Ishikawa (cell line): ENCODE measurements at regions not wholly inside any gene's neighbourhood (a gene's known extent, or its start where the extent isn't known, plus 50 kb on each side); places are given as distances from the start of the nearest gene placed in this dataset.

ENCODE experiments used
- CEBPB ChIP-seq: IDR thresholded peaks from 2 replicates; pipeline ENCODE4 v1.6.1; 2012
- CREB1 ChIP-seq: IDR thresholded peaks from 2 replicates; pipeline ENCODE4 v1.6.1; 2012; ENCODE audit warnings: low read depth
- EGR1 ChIP-seq: IDR thresholded peaks from 2 replicates; pipeline ENCODE4 v1.6.1; 2012
- EP300 ChIP-seq: IDR thresholded peaks from 2 replicates; pipeline ENCODE4 v1.6.1; 2012; ENCODE audit warnings: borderline replicate concordance
- FOXM1 ChIP-seq: IDR thresholded peaks from 2 replicates; pipeline ENCODE4 v1.6.1; 2012; ENCODE audit warnings: low read depth, borderline replicate concordance
- NFIC ChIP-seq: IDR thresholded peaks from 2 replicates; pipeline ENCODE4 v1.6.1; 2012
- RAD21 ChIP-seq: IDR thresholded peaks from 2 replicates; pipeline ENCODE4 v1.6.1; 2012; ENCODE audit warnings: low read depth
- TAF1 ChIP-seq: IDR thresholded peaks from 2 replicates; pipeline ENCODE4 v1.6.1; 2012; ENCODE audit warnings: low read depth, mild to moderate bottlenecking
- TCF12 ChIP-seq: IDR thresholded peaks from 2 replicates; pipeline ENCODE4 v1.6.1; 2012; ENCODE audit warnings: low read depth
- TEAD4 ChIP-seq: IDR thresholded peaks from 2 replicates; pipeline ENCODE4 v1.6.1; 2012
- YY1 ChIP-seq: IDR thresholded peaks from 2 replicates; pipeline ENCODE4 v1.6.1; 2012; ENCODE audit warnings: low read depth
- ZBTB7A ChIP-seq: IDR thresholded peaks from 2 replicates; pipeline ENCODE4 v1.6.1; 2012; ENCODE audit warnings: low read depth
- TF ChIP-seq, protein P1 (sequence below): IDR thresholded peaks from 2 replicates; pipeline ENCODE4 v1.6.1; 2012; ENCODE audit warnings: low read depth, mild to moderate bottlenecking
- TF ChIP-seq, protein P2 (sequence below): IDR thresholded peaks from 2 replicates; pipeline ENCODE4 v1.6.1; 2012
- TF ChIP-seq, protein P3 (sequence below): IDR thresholded peaks from 2 replicates; pipeline ENCODE4 v1.6.1; 2012

DNA sequence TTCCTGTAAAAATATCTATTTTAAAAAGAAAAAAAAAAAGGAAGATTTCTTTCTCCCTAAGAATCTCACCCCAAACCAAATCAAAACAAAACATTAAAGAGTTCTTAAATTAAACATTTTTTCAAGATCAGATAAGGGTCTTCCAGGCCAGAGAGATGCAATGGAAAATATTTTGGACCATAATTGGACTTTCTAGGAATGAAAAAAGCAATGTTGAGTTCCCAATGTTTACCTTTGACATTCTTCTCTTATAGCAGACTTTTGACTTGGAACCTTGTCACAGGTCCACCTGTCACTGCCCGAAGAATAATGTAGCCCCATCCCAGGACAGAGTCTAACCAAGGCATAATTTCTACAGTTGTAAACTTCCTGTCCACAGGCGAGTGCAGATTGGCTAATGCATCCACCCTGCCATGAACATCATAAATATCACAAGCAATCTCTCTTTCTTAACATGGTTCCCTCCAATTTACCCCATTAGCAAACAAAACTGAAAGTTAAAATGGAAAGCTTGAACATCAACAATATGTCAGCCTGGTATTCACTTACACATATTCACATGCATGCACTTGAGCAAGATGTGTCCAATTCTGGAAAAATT lies 121.7 kb upstream of the ZNF366 start:
- no peak for TF ChIP-seq TEAD4
- no peak for TF ChIP-seq ZBTB7A
- TF ChIP-seq TAF1: no peak
- TF ChIP-seq, protein P1, sequence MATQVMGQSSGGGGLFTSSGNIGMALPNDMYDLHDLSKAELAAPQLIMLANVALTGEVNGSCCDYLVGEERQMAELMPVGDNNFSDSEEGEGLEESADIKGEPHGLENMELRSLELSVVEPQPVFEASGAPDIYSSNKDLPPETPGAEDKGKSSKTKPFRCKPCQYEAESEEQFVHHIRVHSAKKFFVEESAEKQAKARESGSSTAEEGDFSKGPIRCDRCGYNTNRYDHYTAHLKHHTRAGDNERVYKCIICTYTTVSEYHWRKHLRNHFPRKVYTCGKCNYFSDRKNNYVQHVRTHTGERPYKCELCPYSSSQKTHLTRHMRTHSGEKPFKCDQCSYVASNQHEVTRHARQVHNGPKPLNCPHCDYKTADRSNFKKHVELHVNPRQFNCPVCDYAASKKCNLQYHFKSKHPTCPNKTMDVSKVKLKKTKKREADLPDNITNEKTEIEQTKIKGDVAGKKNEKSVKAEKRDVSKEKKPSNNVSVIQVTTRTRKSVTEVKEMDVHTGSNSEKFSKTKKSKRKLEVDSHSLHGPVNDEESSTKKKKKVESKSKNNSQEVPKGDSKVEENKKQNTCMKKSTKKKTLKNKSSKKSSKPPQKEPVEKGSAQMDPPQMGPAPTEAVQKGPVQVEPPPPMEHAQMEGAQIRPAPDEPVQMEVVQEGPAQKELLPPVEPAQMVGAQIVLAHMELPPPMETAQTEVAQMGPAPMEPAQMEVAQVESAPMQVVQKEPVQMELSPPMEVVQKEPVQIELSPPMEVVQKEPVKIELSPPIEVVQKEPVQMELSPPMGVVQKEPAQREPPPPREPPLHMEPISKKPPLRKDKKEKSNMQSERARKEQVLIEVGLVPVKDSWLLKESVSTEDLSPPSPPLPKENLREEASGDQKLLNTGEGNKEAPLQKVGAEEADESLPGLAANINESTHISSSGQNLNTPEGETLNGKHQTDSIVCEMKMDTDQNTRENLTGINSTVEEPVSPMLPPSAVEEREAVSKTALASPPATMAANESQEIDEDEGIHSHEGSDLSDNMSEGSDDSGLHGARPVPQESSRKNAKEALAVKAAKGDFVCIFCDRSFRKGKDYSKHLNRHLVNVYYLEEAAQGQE: no peak
- no peak for TF ChIP-seq NFIC
- TF ChIP-seq FOXM1: no peak
- TF ChIP-seq, protein P2, sequence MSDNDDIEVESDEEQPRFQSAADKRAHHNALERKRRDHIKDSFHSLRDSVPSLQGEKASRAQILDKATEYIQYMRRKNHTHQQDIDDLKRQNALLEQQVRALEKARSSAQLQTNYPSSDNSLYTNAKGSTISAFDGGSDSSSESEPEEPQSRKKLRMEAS: no peak
- TF ChIP-seq, protein P3, sequence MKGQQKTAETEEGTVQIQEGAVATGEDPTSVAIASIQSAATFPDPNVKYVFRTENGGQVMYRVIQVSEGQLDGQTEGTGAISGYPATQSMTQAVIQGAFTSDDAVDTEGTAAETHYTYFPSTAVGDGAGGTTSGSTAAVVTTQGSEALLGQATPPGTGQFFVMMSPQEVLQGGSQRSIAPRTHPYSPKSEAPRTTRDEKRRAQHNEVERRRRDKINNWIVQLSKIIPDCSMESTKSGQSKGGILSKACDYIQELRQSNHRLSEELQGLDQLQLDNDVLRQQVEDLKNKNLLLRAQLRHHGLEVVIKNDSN: no peak
- TF ChIP-seq CREB1: no peak
- TF ChIP-seq YY1: no peak
- TF ChIP-seq CEBPB: no peak
- TF ChIP-seq RAD21: no peak
- TF ChIP-seq EP300: no peak
- no peak for TF ChIP-seq EGR1
- TF ChIP-seq TCF12: no peak

DNA sequence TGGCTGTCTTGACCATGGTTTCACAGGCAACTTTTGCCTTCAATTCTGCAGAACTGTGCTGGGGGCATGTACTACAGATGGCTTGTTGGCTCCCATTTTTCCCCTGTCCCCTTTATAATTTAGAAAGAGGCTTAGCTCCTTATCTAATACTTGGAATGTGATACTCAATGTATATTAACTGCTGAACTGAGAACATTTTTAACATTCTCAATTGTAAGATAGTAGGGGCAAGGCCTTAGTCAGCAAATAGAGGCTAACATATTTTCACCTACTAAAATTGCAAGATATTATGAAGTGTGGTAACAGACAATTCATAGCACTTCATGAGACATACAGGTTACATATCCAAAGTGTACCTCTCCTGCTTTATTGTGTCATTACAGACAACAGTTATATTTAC lies 118.1 kb upstream of the ZNF366 start:
- TF ChIP-seq ZBTB7A (no peak), TCF12 (no peak), RAD21 (no peak), FOXM1 (no peak), YY1 (no peak), CEBPB (no peak), CREB1 (no peak), TAF1 (no peak), NFIC (no peak)
- TF ChIP-seq, protein P1: no peak
- TF ChIP-seq, protein P2: no peak
- TF ChIP-seq, protein P3: no peak

DNA sequence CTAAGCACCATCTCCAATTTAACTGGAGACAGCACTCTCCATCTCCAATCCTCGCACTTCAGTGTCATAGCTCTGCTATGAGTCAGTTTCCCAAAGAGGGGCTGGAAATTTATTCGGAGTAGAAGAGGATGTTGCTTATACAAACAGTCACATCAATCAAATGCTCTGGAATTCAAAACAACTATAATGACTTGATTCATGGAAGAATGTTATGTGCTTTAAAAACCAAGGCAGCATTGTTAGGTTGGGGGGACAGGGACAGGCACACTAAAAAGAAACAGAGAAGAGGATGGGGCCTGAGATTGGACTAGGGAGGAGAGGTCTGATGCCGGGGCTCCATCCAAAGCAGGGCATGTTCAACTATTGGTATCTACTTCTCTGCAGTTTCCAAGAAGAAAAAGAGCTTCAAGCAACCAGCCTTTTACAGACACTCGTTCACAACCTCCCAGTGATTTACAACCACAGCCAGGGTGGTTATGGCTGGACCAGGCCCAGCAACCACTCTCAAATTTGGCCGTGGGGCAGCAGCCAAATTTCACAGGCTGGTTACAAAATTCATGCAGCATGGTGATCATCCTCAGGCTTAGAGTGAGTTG lies 117.5 kb upstream of the ZNF366 start:
- TF ChIP-seq ZBTB7A: no peak
- TF ChIP-seq RAD21: no peak
- TF ChIP-seq FOXM1: no peak
- no peak for TF ChIP-seq TEAD4
- TF ChIP-seq, protein P2: no peak
- no peak for TF ChIP-seq CEBPB
- TF ChIP-seq, protein P1: no peak
- TF ChIP-seq TCF12: no peak
- no peak for TF ChIP-seq EP300
- no peak for TF ChIP-seq CREB1
- no peak for TF ChIP-seq TAF1
- TF ChIP-seq YY1: no peak
- TF ChIP-seq NFIC: no peak
- TF ChIP-seq, protein P3: no peak
- no peak for TF ChIP-seq EGR1
